ENCODE measurements at regions not wholly inside any gene's neighbourhood (a gene's known extent, or its start where the extent isn't known, plus 50 kb on each side); places are given as distances from the start of the nearest gene placed in this dataset.

- TF ChIP-seq CTCF (IDR thresholded peaks at IDR 0.05; ENCODE audit: low read length) = no peak
- no peak for TF ChIP-seq EZH2 (IDR thresholded peaks at IDR 0.05; ENCODE audit: borderline replicate concordance, low read length)
These were observed 334.5 kb upstream of the EMCN start for GRCh38 chr4:100852326-100852725.
